Lower leg skin (tissue), 3 donors: ENCODE measurements at regions not wholly inside any gene's neighbourhood (a gene's known extent, or its start where the extent isn't known, plus 50 kb on each side); places are given as distances from the start of the nearest gene placed in this dataset.

Experiments
- POLR2A ChIP-seq, 2 donors: fragments of 450-650 bp; IDR thresholded peaks; one replicate each; pipeline ENCODE4 v1.6.1; 2016 to 2017; ENCODE audit warnings: antibody characterized with exemption in 2 of 2, mild to moderate bottlenecking in 1 of 2, moderate library complexity in 1 of 2
- TF ChIP-seq, protein P1 (sequence below), 3 donors: fragments of 450-650 bp; IDR thresholded peaks; one replicate each; pipeline ENCODE4 v1.5.1; 2016; ENCODE audit warnings: antibody characterized with exemption in 3 of 3, mild to moderate bottlenecking in 3 of 3, moderate library complexity in 2 of 3

- TF ChIP-seq, protein P1, sequence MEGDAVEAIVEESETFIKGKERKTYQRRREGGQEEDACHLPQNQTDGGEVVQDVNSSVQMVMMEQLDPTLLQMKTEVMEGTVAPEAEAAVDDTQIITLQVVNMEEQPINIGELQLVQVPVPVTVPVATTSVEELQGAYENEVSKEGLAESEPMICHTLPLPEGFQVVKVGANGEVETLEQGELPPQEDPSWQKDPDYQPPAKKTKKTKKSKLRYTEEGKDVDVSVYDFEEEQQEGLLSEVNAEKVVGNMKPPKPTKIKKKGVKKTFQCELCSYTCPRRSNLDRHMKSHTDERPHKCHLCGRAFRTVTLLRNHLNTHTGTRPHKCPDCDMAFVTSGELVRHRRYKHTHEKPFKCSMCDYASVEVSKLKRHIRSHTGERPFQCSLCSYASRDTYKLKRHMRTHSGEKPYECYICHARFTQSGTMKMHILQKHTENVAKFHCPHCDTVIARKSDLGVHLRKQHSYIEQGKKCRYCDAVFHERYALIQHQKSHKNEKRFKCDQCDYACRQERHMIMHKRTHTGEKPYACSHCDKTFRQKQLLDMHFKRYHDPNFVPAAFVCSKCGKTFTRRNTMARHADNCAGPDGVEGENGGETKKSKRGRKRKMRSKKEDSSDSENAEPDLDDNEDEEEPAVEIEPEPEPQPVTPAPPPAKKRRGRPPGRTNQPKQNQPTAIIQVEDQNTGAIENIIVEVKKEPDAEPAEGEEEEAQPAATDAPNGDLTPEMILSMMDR (IDR thresholded peaks at IDR 0.05), result no peak
- no peak for TF ChIP-seq POLR2A (IDR thresholded peaks at IDR 0.05)
Observed at GRCh38 chr21:28640326-28640725, 352.4 kb downstream of the LTN1 start.
